B cell (primary cell): ENCODE measurements at regions not wholly inside any gene's neighbourhood (a gene's known extent, or its start where the extent isn't known, plus 50 kb on each side); places are given as distances from the start of the nearest gene placed in this dataset.

ENCODE experiments used
- ATAC-seq: fragments of 200-7000 bp; cut with Tn5 transposase; one replicate; pipeline ENCODE4 v1.10.0; 2021; ENCODE audit warnings: low read depth, mild to moderate bottlenecking, moderate number of reproducible peaks, moderate library complexity
- CTCF ChIA-PET: fragments of 350-600 bp; sonication (Branson Sonifier 250); formaldehyde crosslinking; loops from one replicate; lab custom pipeline; 2021; ENCODE audit warnings: antibody characterized with exemption, inconsistent platforms; lab: Charles Lee
- POLR2A ChIA-PET: fragments of 350-600 bp; sonication (Branson Sonifier 250); formaldehyde crosslinking; loops from one replicate; lab custom pipeline; 2021; ENCODE audit warnings: antibody characterized with exemption; lab: Charles Lee
- DNase-seq: peaks from one replicate; pipeline ENCODE4 v3.0.0; 2013
- H2AFZ ChIP-seq: 2 replicates; pipeline ENCODE4 v1.6.1; 2012; ENCODE audit warnings: mild to moderate bottlenecking, low read depth, low read length; ENCODE audit not compliant: insufficient read depth, poor library complexity, severe bottlenecking
- H3K27ac ChIP-seq, 2 donors: 1 replicate in 1 of 2; 2 replicates in 1 of 2; pipeline ENCODE4 v1.5.1; 2012 to 2013; ENCODE audit warnings: low read length in 2 of 2, mild to moderate bottlenecking in 2 of 2, moderate library complexity in 1 of 2
- H3K27me3 ChIP-seq, 4 experiments: fragments of 200-600 bp in 1 of 4; sonication (generic) in 1 of 4; replicated peaks in 1 of 4; 1 replicate in 2 of 4; 2 replicates in 2 of 4; pipeline versions ENCODE4 v1.6.1 to v1.7.0; 2013 to 2016; ENCODE audit warnings: low read length in 3 of 4, mild to moderate bottlenecking in 2 of 4, mixed read lengths in 1 of 4, moderate library complexity in 1 of 4; ENCODE audit not compliant: insufficient read depth in 4 of 4, control insufficient read depth in 3 of 4; ENCODE audit errors: control extremely low read depth in 1 of 4
- H3K36me3 ChIP-seq, 2 experiments: replicated peaks in 1 of 2; 1 replicate in 1 of 2; 2 replicates in 1 of 2; pipeline versions ENCODE4 v1.6.1 to v1.7.1; 2013; ENCODE audit warnings: low read length in 1 of 2; ENCODE audit not compliant: insufficient read depth in 2 of 2, control insufficient read depth in 1 of 2; ENCODE audit errors: control extremely low read depth in 1 of 2, extremely low read depth in 1 of 2
- H3K4me1 ChIP-seq, 2 donors: fragments of 200-600 bp in 1 of 2; sonication (generic) in 1 of 2; 1 replicate in 1 of 2; 2 replicates in 1 of 2; pipeline versions ENCODE4 v1.5.1 to v1.6.1; 2013 to 2017; ENCODE audit warnings: low read length in 2 of 2; ENCODE audit not compliant: control insufficient read depth in 2 of 2, insufficient read depth in 2 of 2
- H3K4me2 ChIP-seq: replicated peaks from 2 replicates; pipeline ENCODE3; 2012; ENCODE audit warnings: mild to moderate bottlenecking, low read depth, low read length; ENCODE audit not compliant: poor library complexity, severe bottlenecking
- H3K4me3 ChIP-seq, 5 experiments: fragments of 200-600 bp in 1 of 5; sonication (generic) in 1 of 5; 1 replicate in 3 of 5; 2 replicates in 2 of 5; pipeline versions ENCODE4 v1.5.1 to v1.7.0; 2011 to 2016; ENCODE audit warnings: low read length in 4 of 5, mild to moderate bottlenecking in 4 of 5, low read depth in 2 of 5, control low read depth in 1 of 5, moderate library complexity in 1 of 5; ENCODE audit not compliant: insufficient read depth in 1 of 5; ENCODE audit errors: control extremely low read depth in 1 of 5, extremely low read depth in 1 of 5
- H3K79me2 ChIP-seq: fragments of 200-600 bp; sonication (generic); one replicate; pipeline ENCODE4 v1.6.0; 2016; ENCODE audit warnings: low read length; ENCODE audit not compliant: control insufficient read depth, insufficient read depth
- H3K9ac ChIP-seq: fragments of 200-600 bp; sonication (generic); 2 replicates; pipeline ENCODE4 v1.6.1; 2017; ENCODE audit warnings: mild to moderate bottlenecking, low read length, moderate library complexity
- H3K9me3 ChIP-seq, 3 donors: one replicate each; pipeline versions ENCODE4 v1.6.1 to v1.7.1; 2013; ENCODE audit warnings: low read length in 2 of 3; ENCODE audit not compliant: control insufficient read depth in 2 of 3, insufficient read depth in 1 of 3; ENCODE audit errors: control extremely low read depth in 1 of 3
- H4K20me1 ChIP-seq: 2 replicates; pipeline ENCODE4 v1.6.0; 2012; ENCODE audit warnings: mild to moderate bottlenecking, low read length; ENCODE audit not compliant: insufficient read depth, control insufficient read depth, poor library complexity, severe bottlenecking
- H3K27ac Mint-ChIP-seq: one replicate; pipeline ENCODE4 v1.8.0; 2021; ENCODE audit warnings: mixed read lengths
- H3K27me3 Mint-ChIP-seq: one replicate; pipeline ENCODE4 v1.8.0; 2021; ENCODE audit warnings: mixed read lengths
- H3K4me1 Mint-ChIP-seq: one replicate; pipeline ENCODE4 v1.8.0; 2021; ENCODE audit warnings: mixed read lengths
- H3K4me3 Mint-ChIP-seq: one replicate; pipeline ENCODE4 v1.8.0; 2021; ENCODE audit warnings: mixed read lengths
- H3K9me3 Mint-ChIP-seq: one replicate; pipeline ENCODE4 v1.8.0; 2022; ENCODE audit warnings: mixed read lengths; ENCODE audit not compliant: insufficient read depth
- EZH2 ChIP-seq: IDR thresholded peaks from 2 replicates; pipeline ENCODE4 v1.6.1; 2012; ENCODE audit warnings: borderline replicate concordance, low read depth, mild to moderate bottlenecking, moderate library complexity, low read length; ENCODE audit not compliant: insufficient read depth, poor library complexity, severe bottlenecking
- WGBS: methylation state at CpG from one replicate; pipeline ENCODE4 v1.1.5; 2013; ENCODE audit warnings: missing lambda C conversion rate; ENCODE audit not compliant: insufficient coverage; 5-methylcytosine and 5-hydroxymethylcytosine counted together
- intact Hi-C: fragments of 100-400 bp; cut with micrococcal nuclease; formaldehyde crosslinking; loops from one replicate; pipeline ENCODE4 v1.10.0; 2022
- TF ChIP-seq, protein P1 (sequence below): fragments of 200-600 bp; IDR thresholded peaks from one replicate; pipeline ENCODE4 v1.8.0; 2022; ENCODE audit warnings: antibody characterized with exemption, mild to moderate bottlenecking

GRCh38 chr18:72412927-72413326 is 131.2 kb downstream of the CBLN2 start:
- CTCF ChIA-PET, result no interaction called here

DNA sequence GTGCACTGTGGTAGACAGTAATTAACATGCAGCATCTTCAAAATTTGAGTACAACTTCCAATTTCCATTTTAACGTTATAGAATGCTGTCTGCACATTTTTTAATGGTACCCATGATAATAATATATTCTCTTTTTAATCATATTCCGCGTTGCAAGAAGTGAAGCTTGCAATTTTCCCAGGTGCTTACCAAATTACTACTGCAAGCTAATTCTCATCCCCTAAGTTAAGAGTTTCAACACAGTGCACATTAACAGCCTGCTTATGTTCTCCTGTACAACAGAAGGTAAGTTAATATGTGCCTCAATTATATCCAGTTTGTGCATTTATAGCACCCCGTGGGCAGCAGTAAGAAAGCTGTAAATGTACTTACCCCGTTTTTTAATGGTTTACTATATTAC is 132.9 kb downstream of the CBLN2 start:
- H4K20me1 ChIP-seq, result no peaks in the 10 kb centered on the region
- H3K4me3 Mint-ChIP-seq, result no peak overlapping the region
- no peaks in the 10 kb centered on the region for H3K27me3 ChIP-seq
- H3K4me3 ChIP-seq, result no peak overlapping the region
- ATAC-seq (no peak), DNase-seq (no peak)
- H3K27ac ChIP-seq, result no peak overlapping the region
- WGBS, result 79% methylated on average over 2 of the region's 5 CpGs
- H3K9ac ChIP-seq, result no peak overlapping the region
- H3K27me3 Mint-ChIP-seq, result no peaks in the 10 kb centered on the region
- intact Hi-C loops, result no loop called here
- H3K27ac Mint-ChIP-seq, result no peak overlapping the region
- CTCF ChIA-PET, result no interaction called here
- no peaks in the 10 kb centered on the region for H3K9me3 Mint-ChIP-seq
- H3K9me3 ChIP-seq, result peaks cover 0 to 4% (median 1%) of the 10 kb centered on the region in 3 donors
- TF ChIP-seq, protein P1, sequence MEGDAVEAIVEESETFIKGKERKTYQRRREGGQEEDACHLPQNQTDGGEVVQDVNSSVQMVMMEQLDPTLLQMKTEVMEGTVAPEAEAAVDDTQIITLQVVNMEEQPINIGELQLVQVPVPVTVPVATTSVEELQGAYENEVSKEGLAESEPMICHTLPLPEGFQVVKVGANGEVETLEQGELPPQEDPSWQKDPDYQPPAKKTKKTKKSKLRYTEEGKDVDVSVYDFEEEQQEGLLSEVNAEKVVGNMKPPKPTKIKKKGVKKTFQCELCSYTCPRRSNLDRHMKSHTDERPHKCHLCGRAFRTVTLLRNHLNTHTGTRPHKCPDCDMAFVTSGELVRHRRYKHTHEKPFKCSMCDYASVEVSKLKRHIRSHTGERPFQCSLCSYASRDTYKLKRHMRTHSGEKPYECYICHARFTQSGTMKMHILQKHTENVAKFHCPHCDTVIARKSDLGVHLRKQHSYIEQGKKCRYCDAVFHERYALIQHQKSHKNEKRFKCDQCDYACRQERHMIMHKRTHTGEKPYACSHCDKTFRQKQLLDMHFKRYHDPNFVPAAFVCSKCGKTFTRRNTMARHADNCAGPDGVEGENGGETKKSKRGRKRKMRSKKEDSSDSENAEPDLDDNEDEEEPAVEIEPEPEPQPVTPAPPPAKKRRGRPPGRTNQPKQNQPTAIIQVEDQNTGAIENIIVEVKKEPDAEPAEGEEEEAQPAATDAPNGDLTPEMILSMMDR, result no peak
- TF ChIP-seq EZH2, result no peak
- no peaks in the 10 kb centered on the region for H3K36me3 ChIP-seq
- H3K79me2 ChIP-seq, result no peaks in the 10 kb centered on the region
- no peaks in the 10 kb centered on the region for H3K4me1 Mint-ChIP-seq
- no peaks in the 10 kb centered on the region for H3K4me1 ChIP-seq
- H3K4me2 ChIP-seq, result no peak overlapping the region
- POLR2A ChIA-PET, result no interaction called here
- H2AFZ ChIP-seq, result no peak overlapping the region

More at GRCh38 chr18:72412927-72413326, 131.2 kb downstream of the CBLN2 start:
- Histone ChIP-seq H3K36me3 (no peaks in the 10 kb centered on the region), H3K79me2 (no peaks in the 10 kb centered on the region), H2AFZ (no peak overlapping the region), H3K4me3 (no peak overlapping the region), H3K4me1 (no peaks in the 10 kb centered on the region), H3K27ac (no peak overlapping the region), H3K27me3 (no peaks in the 10 kb centered on the region), H3K4me2 (no peak overlapping the region), H4K20me1 (no peaks in the 10 kb centered on the region), H3K9ac (no peak overlapping the region), H3K9me3 (peaks cover 0 to 1% (median 1%) of the 10 kb centered on the region in 3 donors)
- no peaks in the 10 kb centered on the region for H3K27me3 Mint-ChIP-seq
- H3K4me3 Mint-ChIP-seq, result no peak overlapping the region
- intact Hi-C loops, result no loop called here
- POLR2A ChIA-PET, result no interaction called here
- H3K4me1 Mint-ChIP-seq, result no peaks in the 10 kb centered on the region
- ATAC-seq (no peak), DNase-seq (no peak)
- no peak overlapping the region for H3K27ac Mint-ChIP-seq
- TF ChIP-seq, protein P1, result no peak
- TF ChIP-seq EZH2, result no peak
- 100% methylated on average over 1 of the region's 5 CpGs for WGBS
- H3K9me3 Mint-ChIP-seq, result no peaks in the 10 kb centered on the region
